ENCODE measurements at regions not wholly inside any gene's neighbourhood (a gene's known extent, or its start where the extent isn't known, plus 50 kb on each side); places are given as distances from the start of the nearest gene placed in this dataset.

GRCh38 chr3:117308756-117309155 is 599.2 kb downstream of the TUSC7 start:
- H3K27ac ChIP-seq (ENCODE audit: low read depth in 2 of 2, low read length in 2 of 2): no peak overlapping the region
- no peaks in the 10 kb centered on the region for H3K27me3 ChIP-seq (ENCODE audit: control insufficient read depth, insufficient read depth, low read length)
- H3K9me3 ChIP-seq (ENCODE audit: control insufficient read depth in 2 of 3, insufficient read depth in 1 of 3, low read length in 3 of 3): no peaks in the 10 kb centered on the region
- FAIRE-seq (no peak), DNase-seq (no peak)
- intact Hi-C loops (cut with DNase I): no loop called here
- TF ChIP-seq CTCF (IDR thresholded peaks at IDR 0.05; ENCODE audit: borderline replicate concordance, extremely low read depth, insufficient read depth): no peak
- no peak overlapping the region for H3K9ac ChIP-seq (ENCODE audit: low read length in 3 of 3)
- no peak overlapping the region for H3K4me3 ChIP-seq (ENCODE audit: low read length in 3 of 3)
- no peaks in the 10 kb centered on the region for H3K4me1 ChIP-seq (ENCODE audit: control insufficient read depth in 2 of 3, insufficient read depth in 2 of 3, low read depth in 1 of 3, low read length in 3 of 3)
- H3K36me3 ChIP-seq (ENCODE audit: control insufficient read depth in 2 of 3, insufficient read depth in 3 of 3, low read length in 3 of 3): no peaks in the 10 kb centered on the region

GRCh38 chr3:117310536-117310935 is 601.0 kb downstream of the TUSC7 start:
- no peak overlapping the region for H3K4me3 ChIP-seq (ENCODE audit: low read length in 3 of 3)
- intact Hi-C loops (cut with DNase I): no loop called here
- H3K9me3 ChIP-seq (ENCODE audit: control insufficient read depth in 2 of 3, insufficient read depth in 1 of 3, low read length in 3 of 3): no peaks in the 10 kb centered on the region
- no peak overlapping the region for H3K27ac ChIP-seq (ENCODE audit: low read depth in 2 of 2, low read length in 2 of 2)
- H3K36me3 ChIP-seq (ENCODE audit: control insufficient read depth in 2 of 3, insufficient read depth in 3 of 3, low read length in 3 of 3): no peaks in the 10 kb centered on the region
- H3K27me3 ChIP-seq (ENCODE audit: control insufficient read depth, insufficient read depth, low read length): no peaks in the 10 kb centered on the region
- FAIRE-seq: no peak
- no peak for TF ChIP-seq CTCF (IDR thresholded peaks at IDR 0.05; ENCODE audit: borderline replicate concordance, extremely low read depth, insufficient read depth)
- no peak for DNase-seq
- no peak overlapping the region for H3K9ac ChIP-seq (ENCODE audit: low read length in 3 of 3)
- H3K4me1 ChIP-seq (ENCODE audit: control insufficient read depth in 2 of 3, insufficient read depth in 2 of 3, low read depth in 1 of 3, low read length in 3 of 3): no peaks in the 10 kb centered on the region

- H3K36me3 ChIP-seq (ENCODE audit: control insufficient read depth in 2 of 3, insufficient read depth in 3 of 3, low read length in 3 of 3): no peaks in the 10 kb centered on the region
- H3K27ac ChIP-seq (ENCODE audit: low read depth in 2 of 2, low read length in 2 of 2): no peak overlapping the region
- TF ChIP-seq CTCF (IDR thresholded peaks at IDR 0.05; ENCODE audit: borderline replicate concordance, extremely low read depth, insufficient read depth): no peak
- H3K9me3 ChIP-seq (ENCODE audit: control insufficient read depth in 2 of 3, insufficient read depth in 1 of 3, low read length in 3 of 3): no peaks in the 10 kb centered on the region
- DNase-seq: no peak
- intact Hi-C loops (cut with DNase I): no loop called here
- no peak overlapping the region for H3K9ac ChIP-seq (ENCODE audit: low read length in 3 of 3)
- FAIRE-seq: no peak
- H3K4me3 ChIP-seq (ENCODE audit: low read length in 3 of 3): no peak overlapping the region
- no peaks in the 10 kb centered on the region for H3K4me1 ChIP-seq (ENCODE audit: control insufficient read depth in 2 of 3, insufficient read depth in 2 of 3, low read depth in 1 of 3, low read length in 3 of 3)
- H3K27me3 ChIP-seq (ENCODE audit: control insufficient read depth, insufficient read depth, low read length): no peaks in the 10 kb centered on the region
These were observed 605.0 kb downstream of the TUSC7 start for GRCh38 chr3:117314441-117315150.

- H3K9ac ChIP-seq (ENCODE audit: low read length in 3 of 3): no peak overlapping the region
- FAIRE-seq (no peak), DNase-seq (peak in 2 of 5 donors; percentile 39 to 47)
- no peaks in the 10 kb centered on the region for H3K9me3 ChIP-seq (ENCODE audit: control insufficient read depth in 2 of 3, insufficient read depth in 1 of 3, low read length in 3 of 3)
- H3K4me1 ChIP-seq (ENCODE audit: control insufficient read depth in 2 of 3, insufficient read depth in 2 of 3, low read depth in 1 of 3, low read length in 3 of 3): no peaks in the 10 kb centered on the region
- no peak for TF ChIP-seq CTCF (IDR thresholded peaks at IDR 0.05; ENCODE audit: borderline replicate concordance, extremely low read depth, insufficient read depth)
- intact Hi-C loops (cut with DNase I): no loop called here
- H3K36me3 ChIP-seq (ENCODE audit: control insufficient read depth in 2 of 3, insufficient read depth in 3 of 3, low read length in 3 of 3): no peaks in the 10 kb centered on the region
- H3K4me3 ChIP-seq (ENCODE audit: low read length in 3 of 3): no peak overlapping the region
- H3K27me3 ChIP-seq (ENCODE audit: control insufficient read depth, insufficient read depth, low read length): no peaks in the 10 kb centered on the region
- no peak overlapping the region for H3K27ac ChIP-seq (ENCODE audit: low read depth in 2 of 2, low read length in 2 of 2)
These were observed 613.3 kb downstream of the TUSC7 start for GRCh38 chr3:117322866-117323265.

Measured in kidney (tissue), 13 donors.